Common myeloid progenitor, CD34-positive (primary cell): ENCODE measurements at regions not wholly inside any gene's neighbourhood (a gene's known extent, or its start where the extent isn't known, plus 50 kb on each side); places are given as distances from the start of the nearest gene placed in this dataset.

Source experiments
- CTCF ChIA-PET: fragments of 350-600 bp; sonication (Branson Sonifier 250); formaldehyde crosslinking; loops from one replicate; lab custom pipeline; 2021; ENCODE audit warnings: antibody characterized with exemption; lab: Charles Lee
- POLR2A ChIA-PET: fragments of 350-600 bp; sonication (Branson Sonifier 250); formaldehyde crosslinking; loops from one replicate; lab custom pipeline; 2021; ENCODE audit warnings: antibody characterized with exemption; lab: Charles Lee
- DNase-seq, 3 donors: peaks; one replicate each; pipeline versions ENCODE4 v3.0.0 to v3.0.0-alpha.2; 2013
- H3K27ac ChIP-seq, 2 experiments: 1 replicate in 1 of 2; 2 replicates in 1 of 2; pipeline ENCODE4 v1.7.0; 2013; ENCODE audit warnings: inconsistent platforms in 2 of 2, low read length in 2 of 2, mild to moderate bottlenecking in 2 of 2, low read depth in 1 of 2, moderate library complexity in 1 of 2; ENCODE audit not compliant: severe bottlenecking in 2 of 2, insufficient read depth in 1 of 2, poor library complexity in 1 of 2
- H3K27me3 ChIP-seq, 5 experiments: replicated peaks in 2 of 5; 1 replicate in 3 of 5; 2 replicates in 2 of 5; pipeline versions ENCODE4 v1.6.1 to v1.7.0; 2013; ENCODE audit warnings: low read length in 4 of 5, mild to moderate bottlenecking in 2 of 5, moderate library complexity in 2 of 5, inconsistent platforms in 1 of 5; ENCODE audit not compliant: insufficient read depth in 5 of 5, control insufficient read depth in 4 of 5
- H3K36me3 ChIP-seq, 4 experiments: 1 replicate in 2 of 4; 2 replicates in 2 of 4; pipeline versions ENCODE4 v1.6.1 to v1.7.0; 2013; ENCODE audit warnings: low read length in 3 of 4, control low read depth in 1 of 4, mild to moderate bottlenecking in 1 of 4; ENCODE audit not compliant: control insufficient read depth in 4 of 4, insufficient read depth in 4 of 4
- H3K4me1 ChIP-seq, 4 experiments: 1 replicate in 3 of 4; 2 replicates in 1 of 4; pipeline versions ENCODE4 v1.6.1 to v1.7.1; 2013; ENCODE audit warnings: low read length in 3 of 4, mild to moderate bottlenecking in 3 of 4, control low read depth in 1 of 4, inconsistent platforms in 1 of 4, moderate library complexity in 1 of 4; ENCODE audit not compliant: control insufficient read depth in 4 of 4, insufficient read depth in 4 of 4; ENCODE audit errors: control extremely low read depth in 1 of 4
- H3K4me3 ChIP-seq, 7 experiments: 1 replicate in 4 of 7; 2 replicates in 3 of 7; pipeline versions ENCODE4 v1.5.1 to v1.7.0; 2013; ENCODE audit warnings: mild to moderate bottlenecking in 7 of 7, low read length in 6 of 7, moderate library complexity in 6 of 7, inconsistent platforms in 2 of 7, low read depth in 2 of 7, control low read depth in 1 of 7; ENCODE audit not compliant: insufficient read depth in 4 of 7, control insufficient read depth in 1 of 7; ENCODE audit errors: extremely low read depth in 1 of 7
- H3K9me3 ChIP-seq, 5 experiments: 1 replicate in 4 of 5; 2 replicates in 1 of 5; pipeline versions ENCODE4 v1.6.1 to v1.7.1; 2013; ENCODE audit warnings: low read length in 4 of 5, mild to moderate bottlenecking in 2 of 5, inconsistent platforms in 1 of 5, low read depth in 1 of 5, moderate library complexity in 1 of 5; ENCODE audit not compliant: control insufficient read depth in 4 of 5, insufficient read depth in 2 of 5; ENCODE audit errors: control extremely low read depth in 1 of 5
- WGBS: methylation state at CpG from one replicate; pipeline ENCODE4 v1.1.5; 2013; ENCODE audit not compliant: insufficient coverage; 5-methylcytosine and 5-hydroxymethylcytosine counted together

DNA sequence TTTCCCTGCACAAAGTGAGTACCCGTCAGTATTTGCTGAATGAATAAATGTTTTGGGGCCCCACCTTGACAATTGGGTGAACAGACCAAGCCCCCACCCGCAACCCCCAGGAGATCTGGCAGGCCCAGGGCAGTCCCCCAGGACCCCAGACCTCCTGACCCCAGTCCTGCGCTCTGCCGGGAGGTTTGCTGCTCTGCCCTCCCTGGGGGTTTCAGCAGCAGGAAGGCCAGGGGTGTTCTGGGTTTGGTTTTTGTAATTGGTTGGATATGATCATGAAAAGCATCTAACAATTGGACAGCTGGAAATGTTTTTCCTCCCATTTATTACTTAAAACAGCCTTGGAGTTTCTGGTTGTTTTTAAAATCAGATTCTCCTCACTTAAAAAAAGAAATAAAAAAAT is 193.8 kb downstream of the URI1 start:
- ChIA-PET POLR2A (no interaction called here), CTCF (no interaction called here)
- peaks cover 0 to 7% (median 0%) of the 10 kb centered on the region in 5 experiments for H3K27me3 ChIP-seq
- 100% methylated on average over 1 of the region's 4 CpGs for WGBS
- no peaks in the 10 kb centered on the region for H3K36me3 ChIP-seq
- H3K4me1 ChIP-seq, result no peaks in the 10 kb centered on the region
- H3K27ac ChIP-seq, result no peak overlapping the region
- no peak overlapping the region for H3K4me3 ChIP-seq
- no peak for DNase-seq
- no peaks in the 10 kb centered on the region for H3K9me3 ChIP-seq

DNA sequence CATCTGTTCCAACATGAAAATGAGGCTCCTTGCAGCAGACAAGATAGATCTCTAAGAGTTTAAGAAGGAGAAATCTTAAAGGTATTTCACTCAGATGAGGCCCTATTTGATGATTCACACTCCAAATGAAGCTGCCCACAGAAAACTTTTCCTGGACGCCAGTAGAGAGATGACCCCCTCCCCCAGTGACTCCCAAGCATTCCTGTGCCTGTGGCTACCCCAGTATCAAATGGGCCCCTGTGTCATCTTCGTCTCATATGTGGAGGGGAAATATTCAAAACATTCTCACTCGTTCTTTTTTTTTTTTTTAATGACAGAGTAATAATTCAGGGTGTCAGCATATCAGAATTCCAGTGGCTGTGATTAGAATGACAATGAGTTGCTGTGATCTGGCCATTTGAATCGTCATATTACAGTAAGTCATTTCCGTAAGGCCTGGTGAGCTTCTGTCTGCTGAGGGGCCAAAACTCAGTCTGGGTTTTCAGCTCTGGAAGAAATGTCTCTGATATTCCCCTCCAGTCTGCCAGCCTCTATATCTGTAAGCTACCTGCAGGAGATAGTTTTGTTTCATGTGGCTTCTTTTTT is 194.7 kb downstream of the URI1 start:
- H3K9me3 ChIP-seq, result no peaks in the 10 kb centered on the region
- H3K27ac ChIP-seq, result no peak overlapping the region
- DNase-seq, result no peak
- ChIA-PET CTCF (no interaction called here), POLR2A (no interaction called here)
- 93% methylated on average over 3 of the region's 5 CpGs for WGBS
- H3K4me3 ChIP-seq, result no peak overlapping the region
- peaks cover 0 to 7% (median 0%) of the 10 kb centered on the region in 5 experiments for H3K27me3 ChIP-seq
- no peaks in the 10 kb centered on the region for H3K4me1 ChIP-seq
- H3K36me3 ChIP-seq, result no peaks in the 10 kb centered on the region

DNA sequence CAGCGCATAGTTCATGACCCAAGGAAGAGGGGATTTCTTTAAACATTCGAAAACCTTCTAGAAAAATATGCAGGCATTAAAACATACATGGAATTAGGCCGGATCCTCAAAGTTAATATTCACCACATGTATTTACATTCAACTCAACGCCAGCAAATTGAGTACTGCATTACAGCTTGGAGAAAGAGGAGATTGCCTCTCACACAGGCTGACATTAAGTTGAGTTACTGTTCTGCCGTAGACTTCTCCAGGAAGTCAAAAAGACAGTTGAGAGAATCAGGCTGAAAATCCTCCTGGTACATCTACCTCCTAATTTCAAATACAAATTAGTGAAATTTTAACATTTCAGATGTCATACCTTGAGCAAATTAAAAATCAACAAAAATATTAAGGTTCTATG is 195.7 kb downstream of the URI1 start:
- H3K4me1 ChIP-seq, result no peaks in the 10 kb centered on the region
- H3K9me3 ChIP-seq, result no peaks in the 10 kb centered on the region
- H3K27me3 ChIP-seq, result peaks cover 0 to 6% (median 0%) of the 10 kb centered on the region in 5 experiments
- POLR2A ChIA-PET, result no interaction called here
- WGBS, result 96% methylated on average over 4 of the region's 5 CpGs
- H3K27ac ChIP-seq, result no peak overlapping the region
- CTCF ChIA-PET, result no interaction called here
- no peaks in the 10 kb centered on the region for H3K36me3 ChIP-seq
- DNase-seq, result no peak
- no peak overlapping the region for H3K4me3 ChIP-seq

DNA sequence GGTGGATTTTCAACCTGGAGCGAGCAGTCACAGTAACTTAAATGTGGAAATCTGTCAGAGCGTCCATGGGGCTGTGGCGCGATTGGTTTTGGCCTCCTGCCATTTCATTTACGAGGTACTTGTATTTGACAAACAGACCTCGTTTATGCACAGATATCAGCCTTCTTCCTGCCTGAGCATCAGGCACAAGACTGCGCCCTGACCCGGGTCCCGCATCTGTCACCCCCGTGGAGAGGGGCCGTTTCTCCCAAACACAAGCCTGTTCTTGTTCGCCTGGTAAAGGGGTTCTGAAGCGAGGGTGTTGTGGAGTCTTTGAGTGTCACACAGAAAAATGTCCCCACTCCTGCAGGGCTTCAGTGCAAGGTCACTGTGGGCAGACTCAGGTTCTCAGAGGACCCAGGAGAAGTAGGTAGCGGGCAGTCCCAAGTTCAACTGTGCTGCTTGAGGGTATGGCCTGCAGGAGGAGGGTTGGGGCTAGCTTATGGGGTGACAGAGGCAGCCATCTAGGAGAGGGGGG is 202.3 kb downstream of the URI1 start:
- ChIA-PET CTCF (no interaction called here), POLR2A (no interaction called here)
- no peaks in the 10 kb centered on the region for H3K36me3 ChIP-seq
- no peak overlapping the region for H3K27ac ChIP-seq
- no peak for DNase-seq
- no peak overlapping the region for H3K4me3 ChIP-seq
- 89% methylated on average over 9 of the region's 14 CpGs for WGBS
- H3K9me3 ChIP-seq, result no peaks in the 10 kb centered on the region
- H3K4me1 ChIP-seq, result no peaks in the 10 kb centered on the region
- no peaks in the 10 kb centered on the region for H3K27me3 ChIP-seq

DNA sequence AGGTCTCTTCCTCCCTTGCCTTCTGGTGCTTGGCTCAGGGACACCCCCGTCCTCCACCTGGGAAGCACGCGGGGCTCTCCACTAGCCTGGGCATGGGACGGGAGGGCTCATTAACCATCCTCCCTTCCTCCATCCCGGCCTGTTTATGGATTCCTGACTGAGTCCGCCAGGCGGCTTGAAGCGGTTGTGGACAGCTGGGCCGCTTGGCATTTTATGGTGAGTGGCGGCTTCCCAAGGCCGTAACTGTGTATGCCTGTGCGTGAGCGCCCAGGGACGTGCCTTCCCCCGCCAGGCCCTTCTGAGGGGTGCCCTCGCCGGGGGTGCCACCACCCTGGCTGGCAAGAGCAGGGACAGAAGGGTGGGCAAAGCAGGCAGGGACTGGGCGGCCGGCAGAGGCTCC is 202.8 kb downstream of the URI1 start:
- ChIA-PET CTCF (no interaction called here), POLR2A (no interaction called here)
- Histone ChIP-seq H3K27me3 (no peaks in the 10 kb centered on the region), H3K27ac (no peak overlapping the region), H3K4me3 (no peak overlapping the region), H3K36me3 (no peaks in the 10 kb centered on the region), H3K4me1 (no peaks in the 10 kb centered on the region), H3K9me3 (no peaks in the 10 kb centered on the region)
- DNase-seq, result no peak
- 91% methylated on average over 16 of the region's 19 CpGs for WGBS

DNA sequence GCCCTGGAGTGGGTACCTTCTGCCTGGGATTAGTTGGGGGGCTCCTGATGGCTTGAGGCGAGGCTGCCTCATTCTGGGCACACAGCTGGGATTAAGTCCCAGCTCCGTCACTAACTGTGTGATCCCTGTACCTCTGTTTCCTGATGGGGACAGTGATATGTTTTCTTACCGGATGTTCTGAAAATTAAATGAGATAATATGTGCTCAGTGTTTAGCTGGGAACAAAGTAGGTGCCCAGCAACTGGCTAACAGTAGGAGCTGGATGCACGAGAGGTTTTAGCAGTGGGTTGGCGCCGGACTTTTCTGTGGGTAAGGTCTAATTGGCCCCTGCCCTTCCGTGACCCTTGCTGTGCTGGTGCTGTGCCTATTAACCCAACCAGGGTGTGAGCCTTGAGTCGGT is 203.4 kb downstream of the URI1 start:
- peaks cover 0 to 2% (median 0%) of the 10 kb centered on the region in 5 experiments for H3K27me3 ChIP-seq
- H3K4me1 ChIP-seq, result no peaks in the 10 kb centered on the region
- H3K36me3 ChIP-seq, result no peaks in the 10 kb centered on the region
- H3K27ac ChIP-seq, result no peak overlapping the region
- DNase-seq, result no peak
- 94% methylated on average over 7 of the region's 8 CpGs for WGBS
- POLR2A ChIA-PET, result no interaction called here
- H3K4me3 ChIP-seq, result no peak overlapping the region
- H3K9me3 ChIP-seq, result no peaks in the 10 kb centered on the region
- CTCF ChIA-PET, result no interaction called here

DNA sequence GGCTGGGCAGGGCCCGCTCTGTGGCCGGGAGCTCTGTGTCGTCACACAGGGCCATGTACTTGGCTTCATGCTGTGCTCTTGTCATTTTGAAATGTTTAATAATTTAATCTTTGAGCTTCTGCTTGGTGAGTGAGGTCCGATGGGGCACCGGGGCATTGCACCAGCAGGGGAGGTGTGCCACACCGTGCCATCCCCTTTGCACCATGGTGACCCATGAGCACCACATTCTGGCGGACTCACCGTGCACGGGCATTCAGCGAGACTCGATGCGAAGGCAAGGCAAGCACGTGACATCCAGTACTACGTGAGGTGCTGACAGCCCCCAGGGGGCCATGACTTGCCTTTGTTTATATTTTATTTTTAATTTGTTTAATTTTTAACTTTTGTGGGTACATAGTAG is 204.3 kb downstream of the URI1 start:
- ChIA-PET POLR2A (no interaction called here), CTCF (no interaction called here)
- WGBS, result 94% methylated on average over 5 of the region's 14 CpGs
- Histone ChIP-seq H3K27ac (no peak overlapping the region), H3K4me1 (no peaks in the 10 kb centered on the region), H3K4me3 (no peak overlapping the region), H3K36me3 (no peaks in the 10 kb centered on the region), H3K9me3 (no peaks in the 10 kb centered on the region), H3K27me3 (peaks cover 0 to 5% (median 4%) of the 10 kb centered on the region in 5 experiments)
- no peak for DNase-seq
